Eye (tissue), 1 donor: ENCODE measurements at regions not wholly inside any gene's neighbourhood (a gene's known extent, or its start where the extent isn't known, plus 50 kb on each side); places are given as distances from the start of the nearest gene placed in this dataset.

Experiments used
- DNase-seq: peaks from one replicate; pipeline ENCODE4 v3.0.0-alpha.2; 2015

GRCh38 chr16:9188721-9189120, 97.3 kb downstream of the HAPSTR1 start:
- DNase-seq: no peak

GRCh38 chr16:9191274-9191850, 99.9 kb downstream of the HAPSTR1 start:
- DNase-seq: no peak

GRCh38 chr16:9192746-9193145, 101.3 kb downstream of the HAPSTR1 start:
- DNase-seq: no peak

- DNase-seq: no peak
Observed at GRCh38 chr16:9195287-9195686, 103.8 kb downstream of the HAPSTR1 start.

- no peak for DNase-seq
Observed at GRCh38 chr16:9197957-9198661, 106.7 kb downstream of the HAPSTR1 start.

- DNase-seq: no peak
Observed at GRCh38 chr16:9199311-9199710, 107.9 kb downstream of the HAPSTR1 start.

- DNase-seq: no peak
Observed at GRCh38 chr16:9199751-9200150, 108.3 kb downstream of the HAPSTR1 start.

- DNase-seq: no peak
Observed at GRCh38 chr16:9203956-9204355, 112.5 kb downstream of the HAPSTR1 start.

GRCh38 chr16:9205661-9206060, 114.2 kb downstream of the HAPSTR1 start:
- DNase-seq: no peak

- no peak for DNase-seq
Observed at GRCh38 chr16:9206156-9206555, 114.7 kb downstream of the HAPSTR1 start.

- no peak for DNase-seq
Observed at GRCh38 chr16:9212621-9213020, 121.2 kb downstream of the HAPSTR1 start.

- peak; percentile 33 for DNase-seq
Observed at GRCh38 chr16:9219813-9220212, 128.4 kb downstream of the HAPSTR1 start.

- peak; percentile 30 for DNase-seq
Observed at GRCh38 chr16:9225527-9226316, 134.3 kb downstream of the HAPSTR1 start.

- no peak for DNase-seq
Observed at GRCh38 chr16:9226924-9227323, 135.5 kb downstream of the HAPSTR1 start.

GRCh38 chr16:9231039-9231438, 139.6 kb downstream of the HAPSTR1 start:
- DNase-seq: no peak

- DNase-seq: no peak
Observed at GRCh38 chr16:9232102-9232770, 140.8 kb downstream of the HAPSTR1 start.

GRCh38 chr16:9235867-9236266, 144.4 kb downstream of the HAPSTR1 start:
- DNase-seq: no peak

GRCh38 chr16:9236319-9236718, 144.9 kb downstream of the HAPSTR1 start:
- no peak for DNase-seq

GRCh38 chr16:9238346-9238745, 146.9 kb downstream of the HAPSTR1 start:
- no peak for DNase-seq

- DNase-seq: no peak
Observed at GRCh38 chr16:9241177-9241576, 149.7 kb downstream of the HAPSTR1 start.

GRCh38 chr16:9248162-9248561, 156.7 kb downstream of the HAPSTR1 start:
- no peak for DNase-seq

- DNase-seq: no peak
Observed at GRCh38 chr16:9249534-9249933, 158.1 kb downstream of the HAPSTR1 start.

GRCh38 chr16:9251026-9251425, 159.6 kb downstream of the HAPSTR1 start:
- DNase-seq: no peak
